Fibroblast of skin of abdomen (primary cell): ENCODE measurements at regions not wholly inside any gene's neighbourhood (a gene's known extent, or its start where the extent isn't known, plus 50 kb on each side); places are given as distances from the start of the nearest gene placed in this dataset.

ENCODE experiments used
- DNase-seq: peaks from one replicate; pipeline ENCODE4 v3.0.0-alpha.2; 2013

GRCh38 chr12:114964841-114965240, 280.9 kb upstream of the TBX3 start:
- DNase-seq, result no peak

GRCh38 chr12:114963846-114964245, 279.9 kb upstream of the TBX3 start:
- no peak for DNase-seq

GRCh38 chr12:114961491-114961890, 277.5 kb upstream of the TBX3 start:
- no peak for DNase-seq

GRCh38 chr12:114958538-114958937, 274.6 kb upstream of the TBX3 start:
- DNase-seq, result no peak

- no peak for DNase-seq
Observed at GRCh38 chr12:114957225-114957624, 273.2 kb upstream of the TBX3 start.

GRCh38 chr12:114955414-114956014, 271.5 kb upstream of the TBX3 start:
- peak; percentile 25 for DNase-seq

GRCh38 chr12:114954511-114955055, 270.6 kb upstream of the TBX3 start:
- no peak for DNase-seq

GRCh38 chr12:114952573-114953271, 268.7 kb upstream of the TBX3 start:
- peak; percentile 47 for DNase-seq

- no peak for DNase-seq
Observed at GRCh38 chr12:114949058-114949820, 265.3 kb upstream of the TBX3 start.

GRCh38 chr12:114945351-114945750, 261.4 kb upstream of the TBX3 start:
- DNase-seq, result no peak

GRCh38 chr12:114944736-114945135, 260.8 kb upstream of the TBX3 start:
- DNase-seq, result no peak

GRCh38 chr12:114943601-114944000, 259.6 kb upstream of the TBX3 start:
- no peak for DNase-seq

- DNase-seq, result no peak
Observed at GRCh38 chr12:114938487-114939210, 254.7 kb upstream of the TBX3 start.

- DNase-seq, result peak; percentile 57
Observed at GRCh38 chr12:114936148-114937079, 252.4 kb upstream of the TBX3 start.

- DNase-seq, result no peak
Observed at GRCh38 chr12:114935658-114936057, 251.7 kb upstream of the TBX3 start.

- DNase-seq, result peak; percentile 81
Observed at GRCh38 chr12:114933428-114934160, 249.6 kb upstream of the TBX3 start.

GRCh38 chr12:114932806-114933205, 248.8 kb upstream of the TBX3 start:
- no peak for DNase-seq

GRCh38 chr12:114931025-114931424, 247.1 kb upstream of the TBX3 start:
- DNase-seq, result no peak

- DNase-seq, result no peak
Observed at GRCh38 chr12:114926341-114926740, 242.4 kb upstream of the TBX3 start.

- no peak for DNase-seq
Observed at GRCh38 chr12:114924946-114925475, 241.0 kb upstream of the TBX3 start.

GRCh38 chr12:114921781-114922180, 237.8 kb upstream of the TBX3 start:
- no peak for DNase-seq
